ENCODE measurements at regions not wholly inside any gene's neighbourhood (a gene's known extent, or its start where the extent isn't known, plus 50 kb on each side); places are given as distances from the start of the nearest gene placed in this dataset.

GRCh38 chr1:209375671-209376365, 207.7 kb upstream of the CAMK1G start:
- TF ChIP-seq, protein P1, sequence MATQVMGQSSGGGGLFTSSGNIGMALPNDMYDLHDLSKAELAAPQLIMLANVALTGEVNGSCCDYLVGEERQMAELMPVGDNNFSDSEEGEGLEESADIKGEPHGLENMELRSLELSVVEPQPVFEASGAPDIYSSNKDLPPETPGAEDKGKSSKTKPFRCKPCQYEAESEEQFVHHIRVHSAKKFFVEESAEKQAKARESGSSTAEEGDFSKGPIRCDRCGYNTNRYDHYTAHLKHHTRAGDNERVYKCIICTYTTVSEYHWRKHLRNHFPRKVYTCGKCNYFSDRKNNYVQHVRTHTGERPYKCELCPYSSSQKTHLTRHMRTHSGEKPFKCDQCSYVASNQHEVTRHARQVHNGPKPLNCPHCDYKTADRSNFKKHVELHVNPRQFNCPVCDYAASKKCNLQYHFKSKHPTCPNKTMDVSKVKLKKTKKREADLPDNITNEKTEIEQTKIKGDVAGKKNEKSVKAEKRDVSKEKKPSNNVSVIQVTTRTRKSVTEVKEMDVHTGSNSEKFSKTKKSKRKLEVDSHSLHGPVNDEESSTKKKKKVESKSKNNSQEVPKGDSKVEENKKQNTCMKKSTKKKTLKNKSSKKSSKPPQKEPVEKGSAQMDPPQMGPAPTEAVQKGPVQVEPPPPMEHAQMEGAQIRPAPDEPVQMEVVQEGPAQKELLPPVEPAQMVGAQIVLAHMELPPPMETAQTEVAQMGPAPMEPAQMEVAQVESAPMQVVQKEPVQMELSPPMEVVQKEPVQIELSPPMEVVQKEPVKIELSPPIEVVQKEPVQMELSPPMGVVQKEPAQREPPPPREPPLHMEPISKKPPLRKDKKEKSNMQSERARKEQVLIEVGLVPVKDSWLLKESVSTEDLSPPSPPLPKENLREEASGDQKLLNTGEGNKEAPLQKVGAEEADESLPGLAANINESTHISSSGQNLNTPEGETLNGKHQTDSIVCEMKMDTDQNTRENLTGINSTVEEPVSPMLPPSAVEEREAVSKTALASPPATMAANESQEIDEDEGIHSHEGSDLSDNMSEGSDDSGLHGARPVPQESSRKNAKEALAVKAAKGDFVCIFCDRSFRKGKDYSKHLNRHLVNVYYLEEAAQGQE (IDR thresholded peaks at IDR 0.05; ENCODE audit: low read depth) = no peak
- TF ChIP-seq EGR1 (IDR thresholded peaks at IDR 0.05) = no peak
- no peak for TF ChIP-seq USF1 (IDR thresholded peaks at IDR 0.05)
- no peak for TF ChIP-seq TAF1 (IDR thresholded peaks at IDR 0.05; ENCODE audit: low read depth)
- no peak for TF ChIP-seq CEBPB (IDR thresholded peaks at IDR 0.05)
- TF ChIP-seq YY1 (IDR thresholded peaks at IDR 0.05; ENCODE audit: low read depth) = no peak
- TF ChIP-seq, protein P2, sequence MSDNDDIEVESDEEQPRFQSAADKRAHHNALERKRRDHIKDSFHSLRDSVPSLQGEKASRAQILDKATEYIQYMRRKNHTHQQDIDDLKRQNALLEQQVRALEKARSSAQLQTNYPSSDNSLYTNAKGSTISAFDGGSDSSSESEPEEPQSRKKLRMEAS (IDR thresholded peaks at IDR 0.05) = no peak
- TF ChIP-seq RAD21 (IDR thresholded peaks at IDR 0.05; ENCODE audit: low read depth) = no peak
- no peak for TF ChIP-seq CREB1 (IDR thresholded peaks at IDR 0.05; ENCODE audit: low read depth)
- TF ChIP-seq NFIC (IDR thresholded peaks at IDR 0.05) = no peak
- TF ChIP-seq ZBTB7A (IDR thresholded peaks at IDR 0.05; ENCODE audit: low read depth) = no peak

All from Ishikawa (cell line).